NT2/D1 (cell line): ENCODE measurements at regions not wholly inside any gene's neighbourhood (a gene's known extent, or its start where the extent isn't known, plus 50 kb on each side); places are given as distances from the start of the nearest gene placed in this dataset.
A peak's percentile ranks its signal among the peaks of the same experiment; 100 is the strongest.
"Not testable (repeated sequence)": the region's sequence is repeated elsewhere in the genome, so short reads cannot be mapped to it uniquely, and the experiment has no call there.

Source experiments
- DNase-seq: peaks from one replicate; pipeline ENCODE4 v3.0.0-alpha.2; 2011; ENCODE audit warnings: low read depth, low spot score
- H3K27me3 ChIP-seq: 2 replicates; pipeline ENCODE4 v1.6.0; 2011; ENCODE audit warnings: mild to moderate bottlenecking; ENCODE audit not compliant: insufficient read length, insufficient read depth
- H3K36me3 ChIP-seq: 2 replicates; pipeline ENCODE4 v1.6.1; 2011; ENCODE audit warnings: mild to moderate bottlenecking, low read length, mixed read lengths; ENCODE audit not compliant: insufficient read depth, insufficient read length
- H3K4me1 ChIP-seq: 2 replicates; pipeline ENCODE4 v1.5.1; 2011; ENCODE audit not compliant: insufficient read depth, insufficient read length
- H3K4me3 ChIP-seq: 2 replicates; pipeline ENCODE4 v1.5.1; 2011; ENCODE audit warnings: low read depth; ENCODE audit not compliant: insufficient read length
- H3K9ac ChIP-seq: 2 replicates; pipeline ENCODE4 v1.6.0; 2011; ENCODE audit warnings: low read depth; ENCODE audit not compliant: insufficient read length
- H3K9me3 ChIP-seq: 2 replicates; pipeline ENCODE4 v1.5.1; 2011; ENCODE audit warnings: mild to moderate bottlenecking, low read length; ENCODE audit not compliant: insufficient read depth
- SUZ12 ChIP-seq: IDR thresholded peaks from 2 replicates; pipeline ENCODE4 v1.6.1; 2011; ENCODE audit not compliant: insufficient read length, insufficient read depth; ENCODE audit errors: extremely low read depth
- YY1 ChIP-seq: IDR thresholded peaks from 2 replicates; pipeline ENCODE4 v1.6.1; 2011; ENCODE audit not compliant: insufficient read length, insufficient read depth
- ZNF274 ChIP-seq: IDR thresholded peaks from 2 replicates; pipeline ENCODE4 v1.6.1; 2011; ENCODE audit warnings: mild to moderate bottlenecking, low read depth, low read length

DNA sequence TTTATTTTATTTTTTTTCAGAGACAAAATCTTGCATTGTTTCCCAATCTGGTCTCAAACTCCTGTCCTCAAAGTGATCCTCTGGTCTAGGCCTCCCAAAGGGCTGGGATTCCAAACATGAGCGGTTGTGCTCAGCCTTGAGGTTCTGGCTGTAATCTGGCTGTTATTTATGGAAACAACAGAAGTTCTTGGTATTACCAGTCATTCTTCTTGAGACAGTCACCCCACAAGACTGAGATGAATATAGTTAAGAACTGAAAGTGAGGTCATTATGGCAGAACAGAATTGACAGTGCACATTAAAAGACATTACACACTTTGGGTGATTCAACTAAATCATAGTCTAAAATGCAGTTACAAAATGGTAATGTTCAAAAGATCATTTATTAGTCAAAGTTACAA lies 719.5 kb downstream of the ZWINT start:
- Histone ChIP-seq H3K27me3 (no peaks in the 10 kb centered on the region), H3K9ac (no peak overlapping the region), H3K36me3 (no peaks in the 10 kb centered on the region), H3K9me3 (no peaks in the 10 kb centered on the region), H3K4me1 (no peaks in the 10 kb centered on the region), H3K4me3 (no peak overlapping the region)
- TF ChIP-seq ZNF274 (no peak), SUZ12 (no peak), YY1 (no peak)
- no peak for DNase-seq

DNA sequence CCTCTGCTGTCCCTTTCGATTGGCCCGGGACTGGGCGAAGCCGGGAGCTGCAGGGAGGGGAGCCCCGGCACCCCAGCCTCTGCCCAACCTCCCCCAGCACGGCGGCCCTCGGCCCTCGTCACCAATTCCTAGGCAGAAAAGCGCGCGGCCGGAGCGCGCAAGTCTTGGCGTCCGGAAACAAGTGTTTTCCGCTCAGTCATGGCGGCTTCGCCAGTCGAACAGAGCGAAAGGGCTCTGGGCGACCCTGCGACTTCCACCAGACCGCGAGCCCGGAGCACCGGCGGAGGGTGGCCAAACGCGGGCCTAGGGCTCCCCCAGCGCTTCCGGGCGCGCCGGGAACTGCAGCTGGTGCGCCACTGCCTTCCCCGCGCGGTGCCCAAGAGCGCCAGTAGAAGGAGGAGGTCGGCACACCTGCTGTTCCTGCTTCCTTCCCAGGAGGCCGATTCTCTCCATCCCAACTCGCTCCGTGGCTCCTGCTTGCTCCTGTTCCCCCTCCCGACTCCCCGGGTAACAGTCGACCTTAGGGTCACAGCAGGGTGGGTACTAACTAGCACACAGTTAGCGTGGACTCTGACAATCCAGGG lies 729.9 kb downstream of the ZWINT start:
- peak overlapping the region; percentile 68 for H3K9ac ChIP-seq
- peak; percentile 67 for DNase-seq
- peak overlapping the region; percentile 70 for H3K4me3 ChIP-seq
- TF ChIP-seq SUZ12 (no peak), YY1 (no peak), ZNF274 (no peak)
- no peaks in the 10 kb centered on the region for H3K4me1 ChIP-seq
- no peaks in the 10 kb centered on the region for H3K9me3 ChIP-seq
- H3K27me3 ChIP-seq = peaks cover 30% of the 10 kb centered on the region
- H3K36me3 ChIP-seq = no peaks in the 10 kb centered on the region

DNA sequence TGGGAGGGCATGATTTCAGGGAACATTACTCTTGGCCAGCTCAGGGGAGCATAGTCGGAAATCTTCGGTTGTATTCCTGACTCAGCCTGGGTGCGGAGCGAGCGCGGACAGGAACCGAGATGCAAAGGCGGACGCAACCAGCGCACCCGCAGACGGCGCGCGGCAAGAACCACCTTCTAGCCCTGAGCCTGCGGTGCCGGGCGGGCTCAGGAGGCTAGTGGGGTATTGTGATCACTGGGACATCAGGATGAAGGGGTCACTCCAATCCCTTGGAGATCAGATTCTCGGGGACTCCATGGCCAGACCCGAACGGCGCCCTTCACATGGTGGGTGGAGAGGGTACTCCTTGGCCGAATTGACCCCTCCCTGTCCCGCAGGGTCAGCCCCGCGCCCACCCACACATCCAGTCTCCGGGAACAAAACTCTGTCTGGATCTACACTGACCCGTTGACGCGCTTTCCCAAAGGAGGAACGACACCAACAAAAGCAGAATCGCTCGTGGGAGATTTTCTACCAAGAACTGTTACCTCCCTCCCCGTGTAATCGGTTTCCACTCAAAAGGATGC lies 730.5 kb downstream of the ZWINT start:
- peak overlapping the region; percentile 68 for H3K9ac ChIP-seq
- no peaks in the 10 kb centered on the region for H3K36me3 ChIP-seq
- H3K9me3 ChIP-seq = no peaks in the 10 kb centered on the region
- no peaks in the 10 kb centered on the region for H3K4me1 ChIP-seq
- no peak for DNase-seq
- peak overlapping the region; percentile 70 for H3K4me3 ChIP-seq
- no peak for TF ChIP-seq SUZ12
- no peak for TF ChIP-seq ZNF274
- TF ChIP-seq YY1 = no peak
- peaks cover 30% of the 10 kb centered on the region for H3K27me3 ChIP-seq

GRCh38 chr10:55629793-55630490 lies 731.1 kb downstream of the ZWINT start:
- peak overlapping the region; percentile 68 for H3K9ac ChIP-seq

DNA sequence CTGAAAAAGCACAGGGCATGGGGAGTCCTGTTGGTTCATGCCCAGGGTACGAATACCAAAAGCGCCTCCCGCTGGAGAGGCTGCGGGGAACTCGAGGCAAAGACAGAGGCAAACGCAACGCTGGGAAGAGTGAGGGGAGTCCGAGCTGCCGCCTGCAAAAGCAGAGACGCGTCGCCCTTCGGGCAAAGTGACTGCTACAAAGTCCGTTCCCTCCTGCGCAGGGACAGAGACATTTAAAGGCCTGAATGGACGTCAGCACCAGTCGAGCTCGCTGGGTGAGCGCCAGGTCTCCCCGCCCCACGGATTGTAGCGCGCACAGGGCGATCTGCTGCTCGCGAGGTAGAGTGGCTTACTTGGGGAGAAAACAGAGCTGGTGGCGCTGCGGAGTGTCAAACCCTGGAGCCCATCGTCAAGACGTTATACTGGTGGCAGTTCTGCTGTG lies 732.8 kb downstream of the ZWINT start:
- peak overlapping the region; percentile 56 for H3K9ac ChIP-seq
- H3K27me3 ChIP-seq = peaks cover 30% of the 10 kb centered on the region

More at GRCh38 chr10:55629793-55630490, 731.1 kb downstream of the ZWINT start:
- no peaks in the 10 kb centered on the region for H3K9me3 ChIP-seq
- no peaks in the 10 kb centered on the region for H3K4me1 ChIP-seq
- no peaks in the 10 kb centered on the region for H3K36me3 ChIP-seq
- no peak for DNase-seq
- peak overlapping the region; percentile 70 for H3K4me3 ChIP-seq
- no peak for TF ChIP-seq SUZ12
- no peak for TF ChIP-seq YY1
- TF ChIP-seq ZNF274 = no peak
- H3K27me3 ChIP-seq = peaks cover 30% of the 10 kb centered on the region

DNA sequence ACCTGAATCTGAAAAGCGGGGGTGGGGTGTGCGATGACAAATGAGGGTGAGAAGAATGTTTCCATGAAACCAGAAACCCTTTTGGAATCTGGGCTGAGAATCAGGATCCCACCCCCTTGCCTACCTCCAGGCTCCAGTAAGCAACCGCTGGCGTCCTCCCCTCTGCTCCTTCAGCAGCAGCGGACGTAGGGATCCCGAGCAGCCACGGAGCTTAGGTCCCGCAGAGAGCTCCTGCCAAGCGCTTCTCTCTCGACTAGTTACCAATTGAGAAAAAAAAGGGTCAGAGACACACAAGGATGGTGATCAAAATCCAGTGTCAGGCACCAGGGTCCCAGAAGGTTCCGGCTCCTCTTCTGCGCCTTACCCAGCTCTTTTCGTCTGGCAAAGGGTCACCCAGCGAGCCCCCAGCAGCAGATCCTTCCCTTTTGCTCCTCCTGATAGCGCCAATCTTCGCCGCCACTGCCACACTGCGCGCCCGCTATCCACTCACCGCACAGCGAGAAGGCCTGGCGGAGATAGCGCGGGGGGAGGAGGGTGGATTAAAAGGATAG lies 733.5 kb downstream of the ZWINT start:
- peaks cover 30% of the 10 kb centered on the region for H3K27me3 ChIP-seq
- peak overlapping the region; percentile 51 for H3K4me3 ChIP-seq
- H3K4me1 ChIP-seq = no peaks in the 10 kb centered on the region
- no peak for DNase-seq
- TF ChIP-seq SUZ12 (no peak), YY1 (no peak), ZNF274 (no peak)
- no peaks in the 10 kb centered on the region for H3K9me3 ChIP-seq
- no peaks in the 10 kb centered on the region for H3K36me3 ChIP-seq
- peak overlapping the region; percentile 56 for H3K9ac ChIP-seq

More for the DNA sequence above, 732.8 kb downstream of the ZWINT start:
- TF ChIP-seq ZNF274 = no peak
- no peak for DNase-seq
- Histone ChIP-seq H3K4me1 (no peaks in the 10 kb centered on the region), H3K9me3 (no peaks in the 10 kb centered on the region), H3K4me3 (peak overlapping the region; percentile 51), H3K36me3 (no peaks in the 10 kb centered on the region)

DNA sequence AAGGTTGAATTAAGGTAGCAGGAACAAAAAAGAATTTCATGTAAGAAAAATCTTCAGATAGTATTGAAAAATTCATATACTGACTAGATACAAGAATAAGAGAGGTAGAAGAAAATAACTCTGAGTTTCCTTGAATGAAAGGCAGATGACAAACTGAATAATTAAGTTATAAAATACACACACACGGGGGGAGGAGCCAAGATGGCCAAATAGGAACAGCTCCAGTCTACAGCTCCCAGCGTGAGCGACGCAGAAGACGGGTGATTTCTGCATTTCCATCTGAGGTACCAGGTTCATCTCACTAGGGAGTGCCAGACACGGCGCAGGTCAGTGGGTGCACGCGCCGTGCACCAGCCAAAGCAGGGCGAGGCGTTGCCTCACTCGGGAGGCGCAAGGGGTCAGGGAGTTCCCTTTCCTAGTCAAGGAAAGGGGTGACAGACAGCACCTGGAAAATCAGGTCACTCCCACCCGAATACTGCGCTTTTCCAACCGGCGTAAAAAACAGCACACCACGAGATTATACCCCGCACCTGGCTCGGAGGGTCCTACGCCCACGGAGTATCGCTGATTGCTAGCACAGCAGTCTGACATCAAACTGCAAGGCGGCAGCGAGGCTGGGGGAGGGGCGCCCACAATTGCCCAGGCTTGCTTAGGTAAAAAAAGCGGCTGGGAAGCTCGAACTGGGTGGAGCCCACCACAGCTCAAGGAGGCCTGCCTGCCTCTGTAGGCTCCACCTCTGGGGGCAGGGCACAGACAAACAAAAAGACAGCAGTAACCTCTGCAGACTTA lies 759.2 kb downstream of the ZWINT start:
- H3K9me3 ChIP-seq, H3K36me3 ChIP-seq, DNase-seq, H3K27me3 ChIP-seq, H3K4me1 ChIP-seq, H3K9ac ChIP-seq: not testable (repeated sequence)
- peak overlapping the region; percentile 37 for H3K4me3 ChIP-seq
